GM18909 (cell line): ENCODE measurements at regions not wholly inside any gene's neighbourhood (a gene's known extent, or its start where the extent isn't known, plus 50 kb on each side); places are given as distances from the start of the nearest gene placed in this dataset.

Experiments
- ATAC-seq: cut with Tn5 transposase; IDR thresholded peaks from one replicate; pipeline ENCODE4 v1.9.1; 2021; ENCODE audit warnings: mild to moderate bottlenecking; ENCODE audit not compliant: unreplicated experiment, poor library complexity

DNA sequence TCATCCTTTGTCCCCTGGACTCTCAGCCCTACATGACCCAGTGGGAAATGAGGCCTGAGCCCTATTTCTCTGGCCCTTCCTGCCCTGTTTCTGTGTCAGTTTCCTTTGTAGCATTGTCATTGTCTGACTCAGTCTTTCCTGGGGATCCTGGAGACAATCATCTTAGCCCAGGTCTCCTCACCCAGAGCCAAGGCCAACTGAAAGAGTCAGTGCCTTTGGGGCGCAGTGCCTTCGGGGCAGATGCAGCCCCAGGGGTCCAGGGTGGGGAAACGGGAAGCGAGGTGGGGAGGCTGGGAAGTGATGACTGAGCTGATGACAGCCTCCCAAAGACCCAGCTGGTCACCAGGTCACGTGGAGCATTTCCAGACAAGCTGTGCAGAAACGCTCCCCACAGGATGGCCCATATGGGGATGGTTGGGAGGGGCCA, 93.3 kb upstream of the SULF2 start:
- ATAC-seq = no peak

GRCh38 chr20:47876311-47877088, 91.2 kb upstream of the SULF2 start:
- ATAC-seq = no peak

GRCh38 chr20:47875297-47876025, 90.2 kb upstream of the SULF2 start:
- ATAC-seq = no peak

DNA sequence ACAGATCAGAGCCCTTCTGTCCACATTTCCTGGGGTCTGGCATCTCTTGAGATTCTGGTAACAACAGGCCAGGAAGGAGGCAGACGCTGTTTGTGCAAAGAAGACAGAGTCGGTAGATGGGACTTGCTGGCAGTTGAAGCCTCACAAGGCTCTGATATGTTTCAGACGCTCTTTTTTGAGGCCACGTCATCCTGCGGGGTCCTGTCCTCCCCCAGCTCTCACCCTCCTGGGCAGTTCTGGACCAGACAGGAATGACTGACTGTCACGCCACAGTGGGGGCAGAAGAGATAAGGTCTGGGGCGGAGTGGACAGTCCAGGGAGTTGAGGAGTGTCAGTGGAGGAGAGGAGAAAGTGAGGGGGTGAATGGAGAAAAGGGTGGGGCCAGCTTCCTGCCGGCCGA, 87.1 kb upstream of the SULF2 start:
- no peak for ATAC-seq

DNA sequence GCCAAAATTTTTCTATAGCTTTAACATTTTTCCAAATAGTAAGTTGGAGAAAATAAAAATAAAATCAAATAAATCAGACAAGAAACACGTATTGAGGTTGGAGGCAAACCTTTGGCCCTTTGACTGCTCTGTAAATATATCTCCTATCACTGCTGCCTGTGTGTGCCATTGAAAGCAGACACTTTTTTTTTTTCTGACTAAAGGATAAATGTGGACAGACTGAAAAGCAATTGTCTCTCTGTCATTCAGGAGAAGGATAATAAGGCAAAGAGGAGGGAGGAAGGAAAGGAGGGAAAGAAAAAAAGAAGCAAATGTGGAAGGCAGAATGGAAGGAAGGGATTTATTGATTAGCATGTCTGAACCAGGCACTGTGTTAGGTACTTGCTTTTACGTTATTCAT, 85.2 kb upstream of the SULF2 start:
- no peak for ATAC-seq

GRCh38 chr20:47868744-47869143, 83.5 kb upstream of the SULF2 start:
- no peak for ATAC-seq

GRCh38 chr20:47868236-47868635, 83.0 kb upstream of the SULF2 start:
- no peak for ATAC-seq

- ATAC-seq = no peak
Measured at GRCh38 chr20:47867831-47868230, 82.5 kb upstream of the SULF2 start.

DNA sequence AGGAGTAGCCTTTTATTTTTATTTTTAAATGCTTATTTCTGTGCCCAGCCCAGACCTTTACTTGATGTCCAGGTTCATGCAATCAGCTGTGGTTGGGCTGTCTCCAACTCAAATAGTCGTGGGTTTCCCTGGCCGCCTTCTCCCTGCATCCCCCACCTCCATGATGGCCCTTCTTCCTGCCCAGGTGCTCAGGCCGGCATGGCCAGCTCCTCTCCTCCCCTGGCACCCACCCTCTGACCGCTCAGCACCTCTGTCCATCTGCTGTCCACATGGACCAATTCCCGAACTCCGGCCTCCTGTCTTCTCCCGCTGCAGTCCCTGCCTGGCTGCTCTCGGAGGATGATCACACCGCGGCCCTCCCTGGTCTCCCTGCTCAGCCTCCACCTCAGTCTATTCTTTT, 81.2 kb upstream of the SULF2 start:
- ATAC-seq = no peak

GRCh38 chr20:47865912-47866311, 80.6 kb upstream of the SULF2 start:
- no peak for ATAC-seq

DNA sequence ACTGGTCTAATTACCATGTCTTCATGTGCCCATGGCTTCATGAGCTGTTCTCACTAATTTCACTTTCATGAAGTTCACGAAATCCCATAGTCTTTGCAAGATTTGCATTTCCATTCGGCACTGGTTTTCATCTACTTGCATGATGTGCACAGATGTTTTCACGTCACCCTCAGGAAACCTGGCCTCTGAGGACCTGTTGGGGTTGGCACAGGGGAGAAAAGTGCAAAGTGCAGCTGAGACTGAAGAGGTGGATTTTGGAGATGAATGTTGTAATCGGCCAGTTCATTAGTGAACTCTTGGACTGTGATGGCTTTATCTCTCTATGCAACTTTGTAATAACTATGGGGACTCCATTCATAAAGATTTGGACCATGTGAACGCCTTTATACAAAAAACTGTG, 80.2 kb upstream of the SULF2 start:
- no peak for ATAC-seq

DNA sequence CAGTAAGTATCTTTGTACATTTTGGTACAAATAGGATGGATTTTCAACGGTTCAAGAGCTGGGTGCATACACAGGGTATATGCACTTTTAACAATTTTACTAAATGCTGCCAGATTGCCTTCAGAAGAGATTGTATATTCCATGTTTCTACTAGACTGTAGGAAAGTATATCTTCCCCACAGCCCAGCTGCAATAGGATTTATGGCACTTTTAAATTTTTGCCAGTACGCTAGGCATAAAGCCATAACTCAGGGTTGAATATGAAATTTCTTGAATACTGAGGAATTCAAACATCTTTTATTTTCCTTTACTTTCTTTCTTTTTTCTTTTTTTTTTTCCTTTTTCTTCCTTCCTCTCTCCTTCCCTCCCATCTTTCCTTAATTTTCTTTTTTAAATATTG, 78.7 kb upstream of the SULF2 start:
- ATAC-seq = no peak

GRCh38 chr20:47863315-47863965, 78.2 kb upstream of the SULF2 start:
- ATAC-seq = no peak

- ATAC-seq = no peak
Measured at GRCh38 chr20:47862574-47863240, 77.4 kb upstream of the SULF2 start.

GRCh38 chr20:47861116-47861515, 75.8 kb upstream of the SULF2 start:
- no peak for ATAC-seq

- no peak for ATAC-seq
Measured at GRCh38 chr20:47860049-47860830, 75.0 kb upstream of the SULF2 start.

DNA sequence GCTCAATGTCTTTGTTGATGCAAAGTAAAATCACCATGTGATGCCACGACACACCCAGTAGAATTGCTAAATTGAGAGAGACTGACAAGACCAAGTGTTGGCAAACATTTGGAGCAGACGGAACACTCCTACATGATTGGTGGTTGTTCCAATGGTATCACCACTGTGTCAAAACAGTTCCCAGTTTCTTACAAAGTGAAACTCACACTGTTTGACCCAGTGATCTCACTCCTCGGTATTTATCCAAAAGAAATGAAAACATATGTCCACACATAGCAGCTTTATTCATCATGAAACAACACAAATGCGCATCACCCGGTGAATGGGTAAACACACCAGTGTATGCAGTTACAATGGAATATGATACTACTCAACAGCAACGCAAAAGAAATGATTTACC, 74.0 kb upstream of the SULF2 start:
- ATAC-seq = no peak

DNA sequence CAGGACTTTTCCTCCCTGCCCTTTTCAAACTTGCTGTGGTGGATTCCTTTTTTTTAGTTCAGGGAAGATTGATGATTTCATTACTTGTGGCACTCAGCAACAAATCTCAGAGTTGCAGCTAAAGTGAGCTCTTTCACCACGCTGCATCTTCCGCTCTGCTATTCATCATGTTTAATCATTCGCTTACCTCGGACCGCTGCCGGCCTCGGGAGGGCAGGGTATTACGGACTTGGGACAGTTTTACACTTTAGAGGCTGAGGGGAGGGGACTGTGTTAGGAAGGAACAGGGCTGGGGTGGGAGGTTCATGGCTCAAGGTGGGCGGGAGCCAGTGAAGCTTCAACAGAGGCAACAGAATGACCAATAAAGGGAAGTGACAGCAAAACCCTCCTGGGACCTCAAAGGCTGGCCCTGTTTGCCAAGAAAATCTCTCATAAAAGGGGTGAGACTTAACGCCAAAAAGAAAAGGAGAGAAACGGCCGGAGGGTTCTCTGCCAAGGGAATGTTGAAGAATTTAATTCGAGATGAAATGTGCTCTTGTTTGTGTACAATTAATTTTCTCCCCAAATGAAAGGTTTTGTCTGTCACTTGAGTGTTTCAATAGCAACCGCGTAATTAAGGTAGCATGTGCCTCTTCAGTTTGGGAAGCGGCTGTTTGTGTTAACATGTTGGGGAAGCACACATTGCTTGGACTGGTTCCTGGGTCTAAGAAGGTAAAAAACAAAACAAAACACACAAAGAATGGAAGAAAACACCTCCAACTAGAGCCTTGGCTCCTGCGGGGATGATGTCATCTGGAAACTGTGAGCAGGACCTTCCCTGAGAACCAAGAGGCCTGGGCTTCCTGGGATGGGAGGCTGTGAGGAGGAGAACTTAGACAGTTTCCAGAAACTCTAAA, 72.5 kb upstream of the SULF2 start:
- ATAC-seq = no peak

- no peak for ATAC-seq
Measured at GRCh38 chr20:47857187-47857568, 71.9 kb upstream of the SULF2 start.
